WTC11 (cell line): ENCODE measurements at regions not wholly inside any gene's neighbourhood (a gene's known extent, or its start where the extent isn't known, plus 50 kb on each side); places are given as distances from the start of the nearest gene placed in this dataset.

Source experiments
- ATAC-seq: fragments of 200-7000 bp; cut with Tn5 transposase; 2 replicates; pipeline ENCODE4 v1.10.0; 2021; ENCODE audit warnings: mild to moderate bottlenecking, moderate library complexity
- CTCF ChIA-PET: fragments of 300-600 bp; sonication (Branson Sonifier 250); formaldehyde crosslinking; loops from one replicate; lab custom pipeline; 2021; ENCODE audit warnings: antibody characterized with exemption; lab: Charles Lee
- POLR2A ChIA-PET: fragments of 350-600 bp; sonication (Branson Sonifier 250); formaldehyde crosslinking; loops from one replicate; lab custom pipeline; 2021; ENCODE audit warnings: antibody characterized with exemption; lab: Charles Lee
- DNase-seq: peaks from one replicate; pipeline ENCODE4 v3.0.0; 2021; ENCODE audit warnings: low spot score
- H3K27ac Mint-ChIP-seq: 2 replicates; pipeline ENCODE4 v1.8.0; 2021; ENCODE audit warnings: mixed read lengths
- H3K27me3 Mint-ChIP-seq: 2 replicates; pipeline ENCODE4 v1.8.0; 2021; ENCODE audit warnings: low read depth, mild to moderate bottlenecking, moderate library complexity, mixed read lengths
- H3K36me3 Mint-ChIP-seq: 2 replicates; pipeline ENCODE4 v1.8.0; 2021; ENCODE audit warnings: mixed read lengths
- H3K4me1 Mint-ChIP-seq: 2 replicates; pipeline ENCODE4 v1.8.0; 2022; ENCODE audit warnings: mixed read lengths
- H3K4me3 Mint-ChIP-seq: 2 replicates; pipeline ENCODE4 v1.8.0; 2021; ENCODE audit warnings: mild to moderate bottlenecking, moderate library complexity, mixed read lengths
- H3K9me3 Mint-ChIP-seq: 2 replicates; pipeline ENCODE4 v1.8.0; 2021; ENCODE audit warnings: mixed read lengths
- AR ChIP-seq: fragments of 250-450 bp; sonication (Bioruptor Pico); IDR thresholded peaks from 2 replicates; pipeline ENCODE4 v1.9.0; 2021; ENCODE audit warnings: mild to moderate bottlenecking
- ATF2 ChIP-seq: sonication (generic); formaldehyde crosslinking; IDR thresholded peaks from 2 replicates; pipeline ENCODE4 v1.8.1; 2022; ENCODE audit warnings: low read depth, missing genetic modification reagents, borderline replicate concordance
- CREM ChIP-seq: sonication (generic); formaldehyde crosslinking; IDR thresholded peaks from 2 replicates; pipeline ENCODE4 v1.8.1; 2022; ENCODE audit warnings: mild to moderate bottlenecking, missing genetic modification reagents, moderate library complexity
- CTCF ChIP-seq: fragments of 200-600 bp; IDR thresholded peaks from 2 replicates; pipeline ENCODE4 v1.8.0; 2022; ENCODE audit warnings: antibody characterized with exemption
- E2F4 ChIP-seq: sonication (generic); formaldehyde crosslinking; IDR thresholded peaks from 2 replicates; pipeline ENCODE4 v1.8.1; 2022; ENCODE audit warnings: low read depth, mild to moderate bottlenecking, moderate library complexity, missing genetic modification reagents, borderline replicate concordance
- ERG ChIP-seq: fragments of 250-450 bp; sonication (Bioruptor Pico); IDR thresholded peaks from 2 replicates; pipeline ENCODE4 v1.8.0; 2021; ENCODE audit warnings: mild to moderate bottlenecking
- ETV6 ChIP-seq: sonication (generic); formaldehyde crosslinking; IDR thresholded peaks from 2 replicates; pipeline ENCODE4 v1.8.1; 2022; ENCODE audit warnings: mild to moderate bottlenecking, missing genetic modification reagents
- GABPB1 ChIP-seq: sonication (generic); formaldehyde crosslinking; IDR thresholded peaks from 2 replicates; pipeline ENCODE4 v1.8.1; 2023; ENCODE audit warnings: mild to moderate bottlenecking, missing genetic modification reagents
- GTF2I ChIP-seq: fragments of 250-450 bp; sonication (Bioruptor Pico); conservative IDR thresholded peaks from 2 replicates; pipeline ENCODE4 v1.4.0; 2021; ENCODE audit warnings: mild to moderate bottlenecking
- JAZF1 ChIP-seq: fragments of 250-450 bp; sonication (Bioruptor Pico); IDR thresholded peaks from 2 replicates; pipeline ENCODE4 v1.9.0; 2021; ENCODE audit warnings: moderate library complexity, mild to moderate bottlenecking, inconsistent platforms
- NR2C2 ChIP-seq: sonication (generic); formaldehyde crosslinking; IDR thresholded peaks from 2 replicates; pipeline ENCODE4 v1.8.0; 2022; ENCODE audit warnings: mild to moderate bottlenecking, missing genetic modification reagents
- PRDM15 ChIP-seq: sonication (generic); formaldehyde crosslinking; IDR thresholded peaks from 2 replicates; pipeline ENCODE4 v1.8.0; 2022; ENCODE audit warnings: missing genetic modification reagents
- RELA ChIP-seq: sonication (generic); formaldehyde crosslinking; IDR thresholded peaks from 2 replicates; pipeline ENCODE4 v1.8.1; 2022; ENCODE audit warnings: missing genetic modification reagents, mild to moderate bottlenecking, borderline replicate concordance
- SMAD3 ChIP-seq: sonication (generic); formaldehyde crosslinking; IDR thresholded peaks from 2 replicates; pipeline ENCODE4 v1.8.0; 2022; ENCODE audit warnings: missing genetic modification reagents, mild to moderate bottlenecking, borderline replicate concordance
- TEAD1 ChIP-seq: sonication (generic); formaldehyde crosslinking; IDR thresholded peaks from 2 replicates; pipeline ENCODE4 v1.8.0; 2022; ENCODE audit warnings: mild to moderate bottlenecking, missing genetic modification reagents
- ZBTB21 ChIP-seq: sonication (generic); formaldehyde crosslinking; IDR thresholded peaks from 2 replicates; pipeline ENCODE4 v1.8.1; 2023; ENCODE audit warnings: mild to moderate bottlenecking, missing genetic modification reagents, borderline replicate concordance
- ZMAT4 ChIP-seq: fragments of 250-450 bp; sonication (Bioruptor Pico); IDR thresholded peaks from 2 replicates; pipeline ENCODE4 v1.9.0; 2021; ENCODE audit warnings: mild to moderate bottlenecking
- ZNF121 ChIP-seq: sonication (generic); formaldehyde crosslinking; IDR thresholded peaks from 2 replicates; pipeline ENCODE4 v1.8.0; 2023; ENCODE audit warnings: missing genetic modification reagents
- ZNF138 ChIP-seq: sonication (generic); formaldehyde crosslinking; conservative IDR thresholded peaks from 2 replicates; pipeline ENCODE4 v1.8.1; 2022; ENCODE audit warnings: mild to moderate bottlenecking, moderate library complexity, missing genetic modification reagents
- ZNF423 ChIP-seq: fragments of 250-450 bp; sonication (Bioruptor Pico); IDR thresholded peaks from 2 replicates; pipeline ENCODE4 v2.1.2; 2022; ENCODE audit warnings: mild to moderate bottlenecking, moderate library complexity
- ZNF671 ChIP-seq: fragments of 250-450 bp; sonication (Bioruptor Pico); IDR thresholded peaks from 2 replicates; pipeline ENCODE4 v1.8.0; 2021; ENCODE audit warnings: mild to moderate bottlenecking
- ZSCAN18 ChIP-seq: fragments of 250-450 bp; sonication (Bioruptor Pico); IDR thresholded peaks from 2 replicates; pipeline ENCODE4 v2.1.2; 2022; ENCODE audit warnings: mild to moderate bottlenecking, moderate library complexity

GRCh38 chr11:81975261-81975900 lies 758.3 kb downstream of the FAM181B start:
- H3K4me1 Mint-ChIP-seq: no peaks in the 10 kb centered on the region
- no peak overlapping the region for H3K27ac Mint-ChIP-seq
- H3K36me3 Mint-ChIP-seq: peaks cover 5% of the 10 kb centered on the region
- TF ChIP-seq GABPB1: no peak
- TF ChIP-seq ZNF423: no peak
- no peak for TF ChIP-seq JAZF1 (CRISPR knock-in tag)
- TF ChIP-seq CTCF: no peak
- no peak for TF ChIP-seq NR2C2 (CRISPR knock-in tag)
- no peak for TF ChIP-seq RELA (CRISPR knock-in tag)
- no peak for TF ChIP-seq ZSCAN18 (CRISPR knock-in tag)
- no peak for TF ChIP-seq ZNF138 (CRISPR knock-in tag)
- no peak for TF ChIP-seq ZNF671 (CRISPR knock-in tag)
- TF ChIP-seq ATF2 (CRISPR knock-in tag): no peak
- H3K27me3 Mint-ChIP-seq: no peaks in the 10 kb centered on the region
- ChIA-PET CTCF (no interaction called here), POLR2A (no interaction called here)
- no peak for ATAC-seq
- H3K9me3 Mint-ChIP-seq: peaks cover 21% of the 10 kb centered on the region
- H3K4me3 Mint-ChIP-seq: no peak overlapping the region
- DNase-seq: no peak

GRCh38 chr11:81970886-81971285 lies 762.8 kb downstream of the FAM181B start:
- Mint-ChIP-seq H3K27ac (no peak overlapping the region), H3K9me3 (0 out of 2 replicates have a peak, but pooled peaks cover 6% of the 10 kb centered on the region), H3K4me3 (no peak overlapping the region), H3K27me3 (no peaks in the 10 kb centered on the region), H3K36me3 (no peaks in the 10 kb centered on the region), H3K4me1 (no peaks in the 10 kb centered on the region)
- ChIA-PET POLR2A (no interaction called here), CTCF (no interaction called here)
- ATAC-seq (no peak), DNase-seq (no peak)
- TF ChIP-seq ETV6 (CRISPR knock-in tag) (no peak), GTF2I (CRISPR knock-in tag) (no peak), ZBTB21 (CRISPR knock-in tag) (no peak), TEAD1 (CRISPR knock-in tag) (no peak), SMAD3 (no peak), E2F4 (CRISPR knock-in tag) (no peak), PRDM15 (no peak), ZNF121 (CRISPR knock-in tag) (no peak), CREM (CRISPR knock-in tag) (no peak), ZMAT4 (no peak), AR (CRISPR knock-in tag) (no peak), ERG (no peak)
